ENCODE measurements at regions not wholly inside any gene's neighbourhood (a gene's known extent, or its start where the extent isn't known, plus 50 kb on each side); places are given as distances from the start of the nearest gene placed in this dataset.

DNA sequence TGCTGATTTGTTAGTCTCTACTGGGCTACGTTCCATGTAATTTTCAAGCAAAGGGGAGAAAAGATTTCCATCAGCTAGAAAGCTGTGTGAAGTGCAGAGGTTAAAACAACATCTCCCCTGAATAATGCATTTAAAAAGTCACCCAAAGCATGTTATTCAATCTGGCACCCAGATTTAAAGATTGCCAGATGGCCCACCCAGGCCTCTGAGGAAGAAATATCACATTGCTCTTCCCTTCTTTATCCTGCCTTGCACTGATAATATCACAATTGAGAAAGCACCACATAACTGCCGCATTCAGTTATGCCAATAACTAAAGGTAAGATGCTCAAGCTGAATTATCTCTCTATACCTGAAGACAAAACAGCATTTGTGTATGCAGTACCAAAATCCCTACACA is 119.4 kb upstream of the PUM3 start:
- Histone ChIP-seq H3K9me3 (ENCODE audit: control insufficient read depth, insufficient read depth, low read length) (no peaks in the 10 kb centered on the region), H3K4me1 (ENCODE audit: control insufficient read depth, insufficient read depth, low read length) (no peaks in the 10 kb centered on the region), H3K4me3 (ENCODE audit: low read length) (no peak overlapping the region), H3K36me3 (ENCODE audit: control insufficient read depth, insufficient read depth, low read length) (no peaks in the 10 kb centered on the region), H3K27ac (ENCODE audit: low read length) (no peak overlapping the region), H3K27me3 (ENCODE audit: control insufficient read depth, insufficient read depth, low read length) (no peaks in the 10 kb centered on the region)
- no peak for DNase-seq (ENCODE audit: low read depth, low spot score)
- WGBS (ENCODE audit: insufficient coverage, insufficient read length) = no CpG with 5 or more reads among the region's 2 CpGs

DNA sequence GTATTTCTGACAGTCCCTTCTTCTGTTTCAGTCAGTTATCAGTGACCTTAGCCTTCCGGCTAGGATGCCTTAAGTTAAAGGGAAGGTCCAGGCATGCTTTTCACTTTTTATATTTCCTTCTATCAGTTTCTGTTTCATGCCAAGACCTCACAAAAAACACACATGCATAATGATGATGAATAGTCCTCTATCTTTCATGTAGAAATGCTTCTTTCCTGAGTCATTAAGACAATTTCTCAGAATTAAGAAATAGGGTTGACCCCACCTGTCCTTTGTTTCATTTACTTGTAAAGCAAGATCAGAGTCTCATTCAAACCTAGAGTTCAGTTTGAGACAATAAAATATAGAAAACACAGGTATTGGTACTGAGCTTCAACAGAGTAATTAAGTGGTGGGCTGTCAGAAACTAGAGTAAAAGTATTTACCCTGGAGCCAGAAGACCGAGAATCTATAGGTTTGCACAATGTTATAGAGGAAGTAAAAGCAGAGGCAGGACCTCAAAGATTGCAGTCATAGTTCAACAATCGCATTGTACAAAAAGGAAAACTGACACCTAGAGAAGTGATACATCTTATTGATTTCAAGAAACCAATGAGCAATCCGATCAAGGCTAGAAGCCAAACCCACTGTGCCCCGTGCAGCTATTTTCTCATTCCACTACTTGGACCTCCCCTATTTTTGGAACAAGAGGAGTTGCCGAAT is 118.7 kb upstream of the PUM3 start:
- Histone ChIP-seq H3K9me3 (ENCODE audit: control insufficient read depth, insufficient read depth, low read length) (no peaks in the 10 kb centered on the region), H3K27me3 (ENCODE audit: control insufficient read depth, insufficient read depth, low read length) (no peaks in the 10 kb centered on the region), H3K27ac (ENCODE audit: low read length) (no peak overlapping the region), H3K36me3 (ENCODE audit: control insufficient read depth, insufficient read depth, low read length) (no peaks in the 10 kb centered on the region), H3K4me3 (ENCODE audit: low read length) (no peak overlapping the region), H3K4me1 (ENCODE audit: control insufficient read depth, insufficient read depth, low read length) (no peaks in the 10 kb centered on the region)
- WGBS (ENCODE audit: insufficient coverage, insufficient read length) = no CpG with 5 or more reads among the region's 6 CpGs
- DNase-seq (ENCODE audit: low read depth, low spot score) = no peak

DNA sequence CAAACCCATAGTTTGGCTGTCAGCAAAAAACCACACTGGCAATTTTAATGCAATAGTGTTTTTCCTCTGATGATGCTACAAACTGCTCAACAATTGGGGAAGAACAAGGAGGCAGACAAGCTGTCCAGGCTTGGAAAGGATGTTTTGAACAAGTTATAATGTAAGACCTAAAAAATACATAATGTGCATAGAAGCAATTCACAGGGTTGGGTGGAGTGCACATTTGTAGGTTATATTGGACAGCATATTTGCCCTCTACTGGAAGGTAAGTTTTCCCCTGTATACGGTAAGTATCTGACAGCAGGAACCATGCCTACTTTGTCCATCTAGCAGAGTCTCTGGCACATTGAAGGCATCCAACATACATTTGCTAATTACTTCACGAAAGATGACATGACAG is 114.3 kb upstream of the PUM3 start:
- H3K27me3 ChIP-seq (ENCODE audit: control insufficient read depth, insufficient read depth, low read length) = no peaks in the 10 kb centered on the region
- no peak overlapping the region for H3K27ac ChIP-seq (ENCODE audit: low read length)
- no CpG with 5 or more reads among the region's 2 CpGs for WGBS (ENCODE audit: insufficient coverage, insufficient read length)

GRCh38 chr9:2957656-2958200 is 113.8 kb upstream of the PUM3 start:
- H3K9me3 ChIP-seq (ENCODE audit: control insufficient read depth, insufficient read depth, low read length) = no peaks in the 10 kb centered on the region
- no CpG with 5 or more reads among the region's 6 CpGs for WGBS (ENCODE audit: insufficient coverage, insufficient read length)
- H3K27ac ChIP-seq (ENCODE audit: low read length) = no peak overlapping the region
- H3K27me3 ChIP-seq (ENCODE audit: control insufficient read depth, insufficient read depth, low read length) = no peaks in the 10 kb centered on the region
- H3K4me3 ChIP-seq (ENCODE audit: low read length) = no peak overlapping the region
- no peaks in the 10 kb centered on the region for H3K36me3 ChIP-seq (ENCODE audit: control insufficient read depth, insufficient read depth, low read length)
- DNase-seq (ENCODE audit: low read depth, low spot score) = no peak
- H3K4me1 ChIP-seq (ENCODE audit: control insufficient read depth, insufficient read depth, low read length) = no peaks in the 10 kb centered on the region

More for the DNA sequence above, 114.3 kb upstream of the PUM3 start:
- no peak overlapping the region for H3K4me3 ChIP-seq (ENCODE audit: low read length)
- H3K9me3 ChIP-seq (ENCODE audit: control insufficient read depth, insufficient read depth, low read length) = no peaks in the 10 kb centered on the region
- no peaks in the 10 kb centered on the region for H3K4me1 ChIP-seq (ENCODE audit: control insufficient read depth, insufficient read depth, low read length)
- DNase-seq (ENCODE audit: low read depth, low spot score) = no peak
- H3K36me3 ChIP-seq (ENCODE audit: control insufficient read depth, insufficient read depth, low read length) = no peaks in the 10 kb centered on the region

DNA sequence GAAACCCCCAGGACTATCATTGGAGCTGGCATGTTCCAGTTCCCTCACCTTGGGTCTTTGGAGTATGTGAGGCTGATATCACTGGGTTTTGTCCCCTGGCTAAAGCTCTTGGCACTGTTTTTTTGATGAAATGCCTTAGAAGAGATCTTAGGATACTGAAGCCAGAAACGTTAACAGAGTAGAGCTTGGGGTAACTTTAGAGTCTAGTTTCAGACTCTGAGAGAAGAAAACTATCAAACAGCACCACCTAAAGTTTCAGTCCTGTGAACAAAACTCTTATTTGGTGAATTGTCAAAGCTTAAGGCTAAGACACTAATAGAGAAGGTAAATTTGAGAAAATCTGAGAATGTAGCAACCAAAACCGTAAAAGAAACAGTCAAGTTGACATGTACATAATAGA is 111.7 kb upstream of the PUM3 start:
- no peaks in the 10 kb centered on the region for H3K9me3 ChIP-seq (ENCODE audit: control insufficient read depth, insufficient read depth, low read length)
- WGBS (ENCODE audit: insufficient coverage, insufficient read length) = no CpG with 5 or more reads among the region's 2 CpGs
- H3K4me1 ChIP-seq (ENCODE audit: control insufficient read depth, insufficient read depth, low read length) = no peaks in the 10 kb centered on the region
- H3K36me3 ChIP-seq (ENCODE audit: control insufficient read depth, insufficient read depth, low read length) = no peaks in the 10 kb centered on the region
- no peak for DNase-seq (ENCODE audit: low read depth, low spot score)
- no peak overlapping the region for H3K27ac ChIP-seq (ENCODE audit: low read length)
- no peak overlapping the region for H3K4me3 ChIP-seq (ENCODE audit: low read length)
- no peaks in the 10 kb centered on the region for H3K27me3 ChIP-seq (ENCODE audit: control insufficient read depth, insufficient read depth, low read length)

GRCh38 chr9:2939368-2939767 is 95.5 kb upstream of the PUM3 start:
- DNase-seq (ENCODE audit: low read depth, low spot score) = no peak
- Histone ChIP-seq H3K27ac (ENCODE audit: low read length) (no peak overlapping the region), H3K36me3 (ENCODE audit: control insufficient read depth, insufficient read depth, low read length) (no peaks in the 10 kb centered on the region), H3K27me3 (ENCODE audit: control insufficient read depth, insufficient read depth, low read length) (no peaks in the 10 kb centered on the region), H3K4me1 (ENCODE audit: control insufficient read depth, insufficient read depth, low read length) (no peaks in the 10 kb centered on the region), H3K4me3 (ENCODE audit: low read length) (no peak overlapping the region), H3K9me3 (ENCODE audit: control insufficient read depth, insufficient read depth, low read length) (no peaks in the 10 kb centered on the region)
- WGBS (ENCODE audit: insufficient coverage, insufficient read length) = no CpG with 5 or more reads among the region's 1 CpG

DNA sequence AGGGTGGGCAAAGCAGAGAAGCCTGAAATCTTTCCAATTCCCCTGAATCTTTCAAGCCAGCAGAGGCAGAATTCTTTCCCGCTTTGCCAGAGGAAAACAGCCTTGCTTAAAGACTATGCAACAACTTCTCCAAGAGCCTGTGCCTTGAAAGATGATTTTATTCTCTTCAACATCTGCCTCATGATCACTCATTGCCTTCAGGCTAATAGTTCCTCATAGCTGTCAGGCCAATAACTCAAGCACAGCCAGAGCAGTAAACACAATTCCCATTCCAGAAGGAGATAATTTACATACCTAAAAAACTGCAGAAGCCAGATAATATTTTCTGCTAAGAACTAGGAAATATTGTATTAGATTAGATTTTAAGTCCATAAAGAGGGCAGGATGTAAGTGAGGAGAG is 92.3 kb upstream of the PUM3 start:
- no peak overlapping the region for H3K4me3 ChIP-seq (ENCODE audit: low read length)
- H3K4me1 ChIP-seq (ENCODE audit: control insufficient read depth, insufficient read depth, low read length) = no peaks in the 10 kb centered on the region
- H3K27ac ChIP-seq (ENCODE audit: low read length) = no peak overlapping the region
- H3K27me3 ChIP-seq (ENCODE audit: control insufficient read depth, insufficient read depth, low read length) = no peaks in the 10 kb centered on the region
- no peaks in the 10 kb centered on the region for H3K36me3 ChIP-seq (ENCODE audit: control insufficient read depth, insufficient read depth, low read length)
- no CpG with 5 or more reads among the region's 1 CpG for WGBS (ENCODE audit: insufficient coverage, insufficient read length)
- H3K9me3 ChIP-seq (ENCODE audit: control insufficient read depth, insufficient read depth, low read length) = no peaks in the 10 kb centered on the region
- DNase-seq (ENCODE audit: low read depth, low spot score) = no peak

DNA sequence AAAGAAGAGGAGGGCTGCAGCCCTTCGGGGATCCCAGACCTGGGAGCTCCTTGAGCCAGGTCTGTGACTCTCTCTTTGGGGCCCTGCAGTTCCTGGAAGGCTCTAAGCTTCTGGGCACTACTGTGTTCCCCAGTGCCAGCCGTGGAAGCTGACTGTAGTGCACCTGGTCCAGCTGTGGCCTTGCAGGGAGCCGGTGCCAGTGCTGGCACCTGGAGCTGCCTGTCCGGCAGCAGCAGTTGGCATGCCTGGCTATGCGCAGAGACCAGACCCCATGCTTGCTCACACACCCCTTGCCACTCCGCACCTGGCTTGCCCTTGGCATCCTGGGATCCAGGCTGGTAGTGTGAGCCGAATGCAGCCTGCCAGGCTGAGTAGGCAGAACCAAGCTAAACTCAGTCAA is 91.0 kb upstream of the PUM3 start:
- peak overlapping the region; percentile 9; the same call in 1 of the 2 replicates for H3K4me3 ChIP-seq (ENCODE audit: low read length)
- H3K4me1 ChIP-seq (ENCODE audit: control insufficient read depth, insufficient read depth, low read length) = no peaks in the 10 kb centered on the region
- no peaks in the 10 kb centered on the region for H3K9me3 ChIP-seq (ENCODE audit: control insufficient read depth, insufficient read depth, low read length)
- no peak for DNase-seq (ENCODE audit: low read depth, low spot score)
- no peaks in the 10 kb centered on the region for H3K36me3 ChIP-seq (ENCODE audit: control insufficient read depth, insufficient read depth, low read length)
- H3K27ac ChIP-seq (ENCODE audit: low read length) = no peak overlapping the region
- no CpG with 5 or more reads among the region's 7 CpGs for WGBS (ENCODE audit: insufficient coverage, insufficient read length)
- no peaks in the 10 kb centered on the region for H3K27me3 ChIP-seq (ENCODE audit: control insufficient read depth, insufficient read depth, low read length)

DNA sequence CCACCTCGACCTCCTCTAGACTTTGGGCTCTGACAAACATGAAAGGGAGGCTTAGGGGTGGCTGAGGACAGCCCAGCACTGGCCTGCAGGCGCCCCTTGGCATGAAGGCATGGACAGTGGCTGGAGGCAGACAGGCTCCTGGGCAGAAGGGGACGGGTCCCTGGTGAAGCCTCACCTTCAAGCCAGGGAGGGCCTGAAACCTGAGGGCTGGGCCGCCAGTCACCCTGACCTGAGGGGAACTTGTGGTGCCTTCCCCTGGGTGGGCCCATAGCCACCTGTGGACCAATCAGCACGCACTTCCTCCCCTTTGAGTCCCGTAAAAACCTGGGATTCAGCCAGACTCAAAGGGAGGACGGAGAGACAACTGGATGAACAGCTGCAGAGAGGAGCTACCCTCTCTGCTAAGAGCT is 90.4 kb upstream of the PUM3 start:
- Histone ChIP-seq H3K4me1 (ENCODE audit: control insufficient read depth, insufficient read depth, low read length) (no peaks in the 10 kb centered on the region), H3K4me3 (ENCODE audit: low read length) (no peak overlapping the region), H3K27me3 (ENCODE audit: control insufficient read depth, insufficient read depth, low read length) (no peaks in the 10 kb centered on the region), H3K36me3 (ENCODE audit: control insufficient read depth, insufficient read depth, low read length) (no peaks in the 10 kb centered on the region), H3K27ac (ENCODE audit: low read length) (no peak overlapping the region), H3K9me3 (ENCODE audit: control insufficient read depth, insufficient read depth, low read length) (no peaks in the 10 kb centered on the region)
- no CpG with 5 or more reads among the region's 7 CpGs for WGBS (ENCODE audit: insufficient coverage, insufficient read length)
- DNase-seq (ENCODE audit: low read depth, low spot score) = no peak

GRCh38 chr9:2933165-2934095 is 89.5 kb upstream of the PUM3 start:
- Histone ChIP-seq H3K27me3 (ENCODE audit: control insufficient read depth, insufficient read depth, low read length) (no peaks in the 10 kb centered on the region), H3K4me3 (ENCODE audit: low read length) (no peak overlapping the region), H3K4me1 (ENCODE audit: control insufficient read depth, insufficient read depth, low read length) (no peaks in the 10 kb centered on the region), H3K27ac (ENCODE audit: low read length) (no peak overlapping the region), H3K36me3 (ENCODE audit: control insufficient read depth, insufficient read depth, low read length) (no peaks in the 10 kb centered on the region), H3K9me3 (ENCODE audit: control insufficient read depth, insufficient read depth, low read length) (no peaks in the 10 kb centered on the region)
- no CpG with 5 or more reads among the region's 47 CpGs for WGBS (ENCODE audit: insufficient coverage, insufficient read length)
- no peak for DNase-seq (ENCODE audit: low read depth, low spot score)
